GM18507 (cell line): ENCODE measurements at regions not wholly inside any gene's neighbourhood (a gene's known extent, or its start where the extent isn't known, plus 50 kb on each side); places are given as distances from the start of the nearest gene placed in this dataset.
A peak's percentile ranks its signal among the peaks of the same experiment; 100 is the strongest.

Experiments
- DNase-seq: peaks from one replicate; pipeline ENCODE4 v3.0.0; 2011; ENCODE audit warnings: low read depth; ENCODE audit not compliant: insufficient read length; ENCODE audit errors: extremely low spot score
- FAIRE-seq: peaks from 2 replicates; lab custom pipeline; 2011; peaks lifted over from hg19 to GRCh38; lab: Jason Lieb, UNC

DNA sequence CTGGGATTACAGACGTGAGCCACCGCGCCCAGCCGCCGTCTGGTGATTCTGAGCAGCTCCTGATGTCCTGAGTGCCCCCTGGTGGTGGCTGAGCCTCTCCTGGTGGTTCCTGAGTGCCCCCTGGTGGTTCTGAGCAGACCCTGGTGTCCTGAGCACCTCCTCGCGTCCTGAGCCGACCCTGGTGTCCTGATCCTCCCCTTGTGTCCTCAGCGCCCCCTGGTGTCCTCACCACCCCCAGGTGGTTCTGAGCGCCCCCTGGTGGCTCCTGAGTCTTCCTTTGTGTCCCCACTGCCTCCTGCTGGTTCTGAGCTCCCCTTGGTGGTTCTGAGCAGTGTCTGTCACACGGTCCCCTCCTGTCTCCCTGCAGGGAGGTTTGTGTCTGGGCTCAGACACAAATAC is 1304.9 kb downstream of the TMEM121 start:
- FAIRE-seq (no peak), DNase-seq (no peak)

DNA sequence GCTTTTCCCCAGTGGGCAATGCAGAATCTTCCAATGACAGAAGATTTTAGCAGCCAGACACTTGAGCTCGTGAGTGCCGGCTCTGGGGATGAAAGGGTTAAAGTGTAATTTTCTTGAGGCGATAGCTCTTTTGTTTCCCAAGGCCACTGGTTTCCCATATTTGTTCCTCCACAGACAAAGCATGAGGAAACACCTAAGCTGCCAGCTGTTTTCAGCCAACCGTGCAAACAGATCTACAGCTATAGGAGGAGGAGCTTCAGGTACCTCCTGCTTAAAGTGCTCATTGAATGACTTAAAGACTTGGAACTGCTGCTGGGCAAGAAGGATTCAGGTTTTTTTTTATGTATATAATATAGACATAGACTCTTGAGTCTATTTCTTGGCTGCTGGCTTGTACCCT is 1311.5 kb downstream of the TMEM121 start:
- no peak for DNase-seq
- FAIRE-seq = no peak

DNA sequence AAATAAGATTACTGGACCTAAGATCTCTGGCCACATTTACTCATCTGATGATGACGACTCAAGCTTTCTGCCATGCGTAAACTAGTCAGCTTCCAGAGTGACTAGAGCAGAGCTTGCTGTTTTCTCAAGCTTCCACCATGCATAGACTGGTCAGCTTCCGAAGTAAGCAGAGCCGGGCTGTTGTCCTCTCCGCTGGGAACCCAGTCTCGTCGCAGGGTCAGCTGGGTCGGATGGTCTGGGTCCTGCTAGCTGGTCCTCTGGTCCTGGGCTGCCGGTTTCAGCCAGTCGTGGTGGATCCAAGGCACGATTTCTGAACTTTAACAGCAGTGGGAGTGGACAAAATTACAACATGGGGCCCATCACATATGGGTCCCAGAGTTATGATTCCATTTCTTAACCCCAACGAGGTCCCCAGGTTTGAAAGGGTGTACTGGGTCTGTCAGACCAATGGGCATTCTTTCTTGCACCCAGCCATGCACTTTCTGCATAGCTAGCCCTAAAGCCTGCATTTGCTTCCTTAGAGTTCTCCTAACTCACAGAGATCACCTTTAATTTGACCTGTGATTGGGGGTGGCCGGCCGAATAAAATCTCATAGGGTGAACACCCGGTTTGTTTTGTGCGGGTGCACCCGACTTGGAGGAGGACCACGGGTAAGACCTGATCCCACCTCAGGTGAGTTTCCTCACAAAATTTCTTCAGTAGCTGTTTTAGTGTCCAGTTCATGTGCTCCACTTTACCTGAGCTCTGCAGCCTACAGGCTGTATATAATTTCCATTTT is 1312.8 kb downstream of the TMEM121 start:
- DNase-seq (no peak), FAIRE-seq (no peak)

DNA sequence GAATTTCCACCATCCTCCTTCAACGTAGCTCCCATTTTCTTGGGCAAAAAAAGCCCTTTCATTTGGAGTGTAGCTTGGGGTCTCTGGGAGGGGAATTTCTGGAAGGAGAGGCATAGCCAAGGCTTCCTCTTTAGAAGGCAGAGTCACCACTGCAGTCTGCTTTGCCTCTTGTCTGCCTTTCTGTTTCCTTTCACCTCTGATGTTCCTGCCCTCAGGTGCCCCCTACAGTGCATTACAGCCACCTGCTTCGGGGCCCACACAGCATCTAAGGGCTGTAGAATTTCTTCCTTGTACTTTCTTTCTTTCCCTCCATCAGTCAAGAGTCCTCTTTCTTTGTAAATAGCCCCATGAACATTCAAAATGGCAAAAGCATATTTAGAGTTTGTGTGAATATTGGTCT is 1313.9 kb downstream of the TMEM121 start:
- FAIRE-seq = no peak
- no peak for DNase-seq

DNA sequence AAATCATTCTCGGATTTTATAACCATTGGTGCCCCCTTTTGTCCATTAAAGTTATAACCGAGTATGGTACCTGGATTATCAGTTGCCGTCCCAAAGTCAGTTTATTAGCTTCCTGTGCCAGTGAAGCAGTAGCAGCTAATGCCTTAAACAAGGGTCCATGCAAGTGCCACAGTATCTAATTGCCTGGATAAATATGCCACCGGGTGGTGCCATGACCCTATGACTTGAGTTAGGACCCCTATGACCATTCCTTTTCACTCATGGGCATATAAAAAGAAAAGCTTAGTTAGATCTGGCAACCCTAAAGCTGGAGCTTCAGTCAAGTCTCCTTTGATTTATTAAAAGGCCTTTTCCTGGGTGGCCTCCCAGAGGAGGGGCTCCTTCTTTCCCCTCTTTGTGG is 1314.6 kb downstream of the TMEM121 start:
- FAIRE-seq (no peak), DNase-seq (no peak)

DNA sequence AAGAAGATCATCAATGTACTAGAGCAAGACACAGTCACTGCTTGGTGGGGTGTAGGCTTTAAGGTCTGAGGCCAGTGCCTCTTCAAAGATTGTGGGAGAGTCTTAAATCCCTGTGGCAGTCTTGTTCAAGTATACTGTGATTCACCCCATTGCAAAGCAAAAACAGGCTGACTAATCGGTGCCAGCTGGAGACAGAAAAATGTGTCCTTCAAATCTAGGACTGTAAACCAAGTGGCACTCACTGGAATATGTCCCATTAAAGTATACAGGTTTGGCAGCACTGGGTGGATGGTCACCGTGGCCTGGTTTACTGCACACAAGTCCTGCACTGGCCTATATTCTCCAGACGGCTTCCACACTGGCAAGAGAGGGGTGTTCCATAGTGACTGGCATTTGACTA is 1315.3 kb downstream of the TMEM121 start:
- no peak for FAIRE-seq
- DNase-seq = no peak

DNA sequence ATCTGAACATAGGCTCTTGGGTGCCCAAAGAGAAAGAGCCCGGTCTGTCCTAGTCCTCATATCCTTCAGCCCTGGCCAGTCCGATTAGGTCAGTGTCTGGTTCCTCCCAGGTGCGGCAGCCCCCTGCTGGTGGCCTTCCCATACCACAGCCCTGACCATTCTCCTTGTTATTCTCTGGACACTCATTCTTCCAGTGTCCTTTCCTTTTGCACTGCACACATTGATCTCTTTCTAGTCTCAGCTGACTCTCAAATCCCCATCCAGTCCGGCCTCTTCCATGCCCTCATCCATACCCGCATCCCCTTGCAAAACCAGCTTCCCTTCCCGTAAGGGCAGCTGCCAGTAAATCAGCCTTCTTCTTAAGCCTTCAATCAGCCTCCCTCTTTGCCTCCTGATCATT is 1316.3 kb downstream of the TMEM121 start:
- peak; percentile 26 for FAIRE-seq
- no peak for DNase-seq

DNA sequence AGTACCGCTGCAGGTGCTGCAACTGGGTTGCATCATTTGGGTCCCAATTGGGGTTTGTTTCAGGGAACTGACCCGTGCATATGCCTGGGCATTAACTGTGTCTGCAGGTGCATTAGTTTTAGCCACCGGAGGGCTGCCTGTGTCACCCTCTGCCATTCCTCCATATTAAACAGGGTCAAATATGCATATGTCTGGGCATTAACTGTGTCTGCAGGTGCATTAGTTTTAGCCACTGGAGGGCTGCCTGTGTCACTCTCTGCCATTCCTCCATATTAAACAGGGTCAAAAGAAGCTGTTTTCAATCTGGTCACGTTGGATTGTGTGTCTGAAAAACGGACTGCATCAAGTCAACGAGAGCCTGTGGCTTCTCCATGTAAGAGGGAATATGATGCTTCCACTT is 1317.0 kb downstream of the TMEM121 start:
- DNase-seq = no peak
- peak; percentile 72 for FAIRE-seq

DNA sequence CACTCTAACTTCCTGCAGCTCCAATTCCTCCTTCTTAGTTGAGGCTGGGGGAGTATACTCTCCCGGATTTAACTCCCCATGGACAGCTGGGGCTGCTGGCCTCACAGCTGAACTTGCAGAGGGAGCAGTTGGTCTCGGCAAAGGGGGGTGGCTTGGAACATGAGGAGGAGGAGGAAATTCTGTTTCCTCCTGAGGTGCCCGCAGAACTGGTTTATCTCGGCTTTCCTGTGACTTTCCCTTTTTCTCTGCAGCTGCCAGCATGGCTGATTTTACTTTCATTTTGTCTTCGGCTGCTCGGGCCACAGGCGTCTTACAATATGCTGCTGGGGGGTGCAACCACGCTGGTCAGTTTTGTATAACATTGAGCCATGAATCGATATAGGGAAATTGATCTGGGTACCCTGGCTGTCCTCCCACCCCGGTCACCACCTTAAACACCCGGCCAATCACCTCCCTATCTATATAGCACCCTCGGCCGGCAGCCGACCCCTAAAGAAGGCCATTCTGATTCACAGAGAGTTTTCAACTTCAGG is 1317.6 kb downstream of the TMEM121 start:
- DNase-seq (no peak), FAIRE-seq (peak; percentile 93)

DNA sequence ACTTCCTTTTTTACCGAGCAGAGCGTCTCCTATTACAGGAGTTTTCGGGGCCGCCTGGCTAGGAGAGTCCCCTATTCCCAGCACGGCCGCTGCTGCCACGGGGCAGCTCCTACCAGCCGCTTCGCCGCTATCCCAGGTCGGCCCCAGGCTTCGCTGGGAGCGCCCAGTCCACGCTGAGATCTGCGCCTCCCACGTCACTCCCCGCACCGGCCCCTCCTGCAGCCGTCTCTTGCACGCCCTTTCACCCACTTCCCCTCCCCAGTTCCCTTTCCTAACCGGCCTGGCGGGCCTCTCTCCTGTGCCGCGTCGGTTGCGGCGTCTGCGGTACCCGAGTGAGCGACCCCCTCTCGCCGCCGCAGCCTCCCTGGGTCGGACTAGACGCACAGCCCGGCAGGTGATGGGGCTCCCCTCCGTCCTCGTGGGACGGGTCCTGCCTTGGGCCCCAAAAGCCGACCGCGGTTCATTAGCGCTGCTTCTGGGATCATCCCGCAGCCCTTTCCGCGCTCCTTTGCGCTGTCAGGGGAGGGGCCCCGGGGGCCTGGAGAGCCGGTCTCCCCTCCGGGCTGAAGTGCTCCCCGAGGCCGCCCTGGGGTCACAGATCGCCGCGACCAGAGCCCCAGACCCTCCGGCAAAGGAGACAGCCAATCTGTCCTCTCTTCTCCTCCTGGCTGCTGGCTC is 1318.4 kb downstream of the TMEM121 start:
- DNase-seq (no peak), FAIRE-seq (peak; percentile 85)

DNA sequence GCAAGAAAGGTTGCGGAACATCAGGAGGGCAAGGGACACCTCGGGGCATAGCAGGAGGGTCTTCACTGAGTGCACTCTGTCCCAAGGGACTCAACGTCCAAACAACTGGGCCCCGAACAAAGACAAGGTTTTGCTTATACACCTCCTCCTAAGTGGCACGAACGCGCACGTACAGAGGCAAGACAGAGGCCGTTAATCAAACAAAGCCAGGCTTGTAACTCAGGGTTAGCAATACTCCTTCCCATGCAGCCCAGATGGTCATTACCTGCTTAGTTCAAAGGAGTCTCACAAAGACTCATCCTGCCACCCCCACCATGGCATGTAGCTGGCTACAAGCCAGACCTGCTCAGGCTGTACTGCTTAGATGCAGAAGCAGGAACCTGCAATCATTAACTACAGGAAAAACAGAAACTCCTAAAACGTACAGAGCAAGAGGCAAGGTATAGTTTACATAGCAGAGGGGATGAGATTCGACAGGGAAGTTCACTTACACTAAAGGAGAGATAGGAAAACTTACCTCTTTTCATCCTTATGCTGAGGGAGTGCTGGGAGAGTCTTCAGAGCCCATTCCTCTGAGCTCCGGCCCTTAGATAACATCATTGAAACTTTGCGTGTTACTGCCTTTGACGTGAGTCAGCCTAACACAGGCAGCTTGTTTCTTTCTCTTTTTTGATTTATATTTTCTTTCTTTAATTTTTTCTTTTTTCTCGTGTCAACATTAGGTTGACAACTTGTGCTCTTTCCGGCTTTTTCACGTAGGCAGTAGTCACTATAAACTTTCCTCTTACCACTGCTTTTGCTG is 1319.1 kb downstream of the TMEM121 start:
- no peak for DNase-seq
- peak; percentile 97 for FAIRE-seq

DNA sequence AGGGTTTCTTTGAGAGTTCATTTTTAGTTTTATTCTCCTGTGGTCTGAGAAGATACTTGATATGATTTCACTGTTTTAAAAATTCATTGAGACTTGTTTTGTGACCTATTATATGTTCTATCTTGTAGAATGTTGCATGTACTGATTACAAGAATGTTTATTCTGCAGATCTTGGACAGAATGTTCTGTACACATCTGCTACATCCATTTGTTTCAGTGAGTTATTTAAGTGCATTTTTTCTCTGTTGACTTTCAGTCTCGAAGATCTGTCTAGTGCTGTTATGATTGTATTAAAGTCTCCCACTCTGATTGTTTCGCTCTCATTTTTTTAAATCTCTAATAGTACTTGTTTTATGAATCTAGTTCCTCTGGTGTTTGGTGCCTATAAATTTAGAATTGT is 1319.8 kb downstream of the TMEM121 start:
- DNase-seq = no peak
- FAIRE-seq = peak; percentile 85

DNA sequence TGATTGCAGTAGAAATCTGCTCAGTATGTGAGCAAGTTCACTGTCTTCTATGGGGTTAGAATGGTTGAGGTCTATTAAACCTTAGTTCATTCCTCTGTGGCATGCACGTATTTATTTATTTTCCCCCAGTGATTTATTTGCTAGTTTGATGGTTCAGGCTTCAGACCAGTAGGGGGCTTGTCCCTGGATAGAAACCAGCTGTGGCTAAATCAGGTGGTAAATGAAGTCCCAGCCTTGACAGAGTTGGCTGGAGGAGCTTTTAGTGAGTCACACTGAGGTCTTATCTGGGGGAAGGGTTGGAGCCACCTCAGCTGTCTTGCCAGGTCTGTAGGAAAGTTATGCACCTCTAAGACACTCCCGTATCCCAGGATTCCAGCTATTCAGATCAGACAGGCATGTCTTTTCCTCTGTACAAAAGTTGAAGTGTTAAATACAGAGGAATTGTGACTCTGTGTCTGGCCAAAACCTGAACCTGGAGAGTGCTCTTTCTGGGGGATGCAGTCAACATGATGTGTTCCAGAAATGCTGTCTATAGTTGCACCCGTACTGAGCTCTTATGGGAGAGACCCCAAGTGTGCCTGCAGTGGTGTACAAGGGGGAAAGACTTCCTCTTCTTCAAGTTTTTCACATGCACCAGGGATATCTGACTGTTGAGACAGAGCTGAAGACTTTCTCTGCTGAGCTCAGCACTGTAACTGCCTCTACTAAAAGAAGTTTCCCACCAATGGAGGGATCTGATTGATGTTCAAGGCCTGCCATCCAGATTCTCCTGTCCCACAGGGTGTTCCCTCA is 1322.1 kb downstream of the TMEM121 start:
- DNase-seq = no peak
- peak; percentile 91 for FAIRE-seq

DNA sequence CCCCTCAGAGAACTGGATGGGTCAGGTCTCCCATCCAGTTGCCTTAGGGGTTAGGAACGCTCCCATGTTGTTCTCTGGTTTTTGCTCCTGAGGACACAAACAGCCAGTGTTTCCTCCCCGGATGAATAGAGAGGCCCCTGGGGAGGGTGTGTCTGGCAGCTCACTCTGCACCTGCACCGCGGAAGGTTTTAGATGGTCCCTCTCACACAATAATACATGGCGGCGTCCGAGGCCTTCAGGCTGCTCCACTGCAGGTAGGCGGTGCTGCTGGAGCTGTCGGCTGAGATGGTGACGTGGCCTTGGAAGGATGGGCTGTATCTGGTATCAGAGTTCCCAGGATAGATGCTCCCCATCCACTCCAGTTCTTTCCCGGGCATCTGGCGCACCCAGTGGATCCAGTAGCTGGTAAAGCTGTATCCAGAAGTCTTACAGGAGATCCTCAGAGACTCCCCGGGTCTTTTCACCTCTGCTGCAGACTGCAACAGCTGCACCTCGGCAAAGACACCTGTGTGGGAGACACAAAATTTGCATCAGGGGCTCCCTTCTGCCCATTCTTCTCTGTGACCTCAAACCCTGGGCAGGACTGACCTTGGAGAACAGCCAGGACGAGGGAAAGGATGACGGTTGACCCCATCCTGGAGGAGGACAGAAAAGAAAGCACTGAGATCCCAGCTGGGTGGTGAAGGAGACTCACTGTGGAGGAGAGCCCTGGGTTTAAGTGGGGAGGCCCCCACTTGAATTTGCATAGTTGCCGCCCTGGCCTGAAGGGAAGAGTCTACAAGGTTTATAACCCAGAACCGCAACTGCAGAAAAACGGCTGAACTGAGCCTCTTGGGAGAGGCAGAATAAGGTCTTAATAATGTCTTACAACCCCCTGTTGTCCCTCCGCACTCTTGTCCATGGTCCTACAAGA is 1324.8 kb downstream of the TMEM121 start:
- FAIRE-seq = peak; percentile 87
- no peak for DNase-seq

DNA sequence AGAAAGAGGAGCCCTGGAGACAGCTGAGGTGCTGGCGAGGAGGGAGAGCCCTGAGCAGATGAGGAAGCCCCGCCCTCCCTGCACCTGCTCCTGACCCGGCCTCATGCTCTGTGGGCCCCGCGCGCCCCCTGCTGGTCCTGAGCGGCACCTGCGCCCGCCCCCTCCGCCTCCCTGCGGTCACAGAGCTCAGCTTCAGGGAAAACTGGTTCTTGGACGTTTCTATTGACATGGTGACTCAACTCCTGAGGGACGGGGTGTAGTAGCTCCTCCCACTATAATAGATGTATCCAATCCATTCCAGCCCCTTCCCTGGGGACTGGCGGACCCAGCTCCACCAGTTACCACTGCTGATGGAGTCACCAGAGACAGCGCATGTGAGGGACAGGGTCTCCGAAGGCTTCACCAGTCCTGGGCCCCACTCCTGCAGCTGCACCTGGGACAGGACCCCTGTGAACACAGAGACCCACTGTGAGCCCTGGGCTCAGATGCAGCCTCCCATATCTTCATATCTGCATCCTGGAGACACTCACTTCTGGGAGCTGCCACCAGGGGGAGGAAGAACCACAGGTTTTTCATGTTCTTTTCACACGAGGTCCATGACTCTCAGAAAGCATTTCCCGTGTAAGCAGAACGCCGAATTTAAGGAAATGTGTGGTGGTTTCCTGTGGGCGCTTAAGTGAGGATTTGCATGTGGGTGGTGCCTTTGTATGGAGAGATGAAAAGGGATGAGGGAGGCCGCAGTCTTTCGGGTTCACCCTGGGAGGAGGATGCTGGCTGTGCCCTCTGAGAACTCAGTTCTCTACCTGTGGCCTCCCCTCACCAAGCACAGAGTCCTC is 1346.4 kb downstream of the TMEM121 start:
- no peak for DNase-seq
- FAIRE-seq = peak; percentile 94

DNA sequence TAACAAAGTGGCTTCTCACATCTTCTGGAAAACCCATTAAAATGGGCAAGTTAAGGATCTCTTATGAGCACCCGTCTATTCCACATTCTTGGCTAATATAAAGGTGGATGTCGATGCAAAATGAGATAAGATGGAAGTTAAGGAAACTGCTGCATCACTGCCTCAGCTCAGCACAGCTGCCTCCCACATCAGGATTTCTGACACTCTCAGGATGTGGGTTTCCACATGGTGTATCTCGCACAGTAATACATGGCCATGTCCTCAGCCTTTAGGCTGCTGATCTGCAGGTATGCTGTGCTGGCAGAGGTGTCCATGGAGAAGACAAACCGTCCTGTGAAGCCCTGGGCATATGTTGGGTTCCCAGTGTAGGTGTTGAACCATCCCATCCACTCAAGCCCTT is 1348.0 kb downstream of the TMEM121 start:
- DNase-seq (no peak), FAIRE-seq (peak; percentile 49)

DNA sequence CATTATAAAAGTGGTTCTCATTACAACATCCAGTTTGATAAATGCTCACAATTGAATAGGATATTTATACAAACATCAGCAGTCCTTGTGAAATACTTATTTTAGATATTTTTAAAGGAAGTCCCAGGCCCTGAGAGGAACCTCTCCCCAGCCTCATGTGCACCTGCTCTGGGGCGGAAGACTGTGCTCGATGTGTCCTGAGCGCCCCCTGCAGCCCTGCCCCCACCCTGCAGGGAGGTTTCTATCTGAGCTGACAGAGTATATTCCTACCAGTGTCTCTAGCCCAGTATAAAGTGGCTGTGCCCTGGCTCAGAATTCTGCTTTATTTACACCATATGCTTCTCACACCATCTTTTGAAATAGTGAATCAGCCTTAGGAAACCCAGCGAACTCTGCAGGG is 1349.1 kb downstream of the TMEM121 start:
- DNase-seq (no peak), FAIRE-seq (peak; percentile 62)

DNA sequence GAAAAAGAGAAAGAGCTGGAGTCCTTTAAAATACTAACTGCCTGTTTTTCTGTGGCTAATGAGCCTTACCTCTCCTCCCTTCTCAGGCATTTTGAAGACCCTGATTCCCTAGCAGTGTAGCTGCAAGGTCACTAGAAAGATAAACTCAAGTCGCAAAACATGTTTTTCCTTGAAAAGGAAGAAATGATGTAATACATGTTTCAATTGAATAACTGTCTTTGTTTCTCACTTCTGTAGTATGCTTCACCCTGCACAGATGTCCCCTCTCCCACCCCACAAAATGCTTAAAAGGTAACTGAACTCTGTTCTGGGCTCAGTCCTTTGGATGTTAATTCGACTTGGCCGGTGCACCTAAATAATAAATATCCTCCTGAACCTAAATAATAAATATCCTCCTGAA is 1350.3 kb downstream of the TMEM121 start:
- FAIRE-seq (no peak), DNase-seq (no peak)
